Transverse colon (tissue), 4 donors: ENCODE measurements at regions not wholly inside any gene's neighbourhood (a gene's known extent, or its start where the extent isn't known, plus 50 kb on each side); places are given as distances from the start of the nearest gene placed in this dataset.

Experiments used
- DNase-seq: peaks from one replicate; pipeline ENCODE4 v3.0.0-alpha.2; 2019
- H3K27ac ChIP-seq, 4 donors: fragments of 200-600 bp; sonication (generic); 2 replicates each; pipeline ENCODE4 v1.5.1; 2016 to 2018; ENCODE audit warnings: inconsistent platforms in 4 of 4
- H3K27me3 ChIP-seq: fragments of 200-600 bp; sonication (generic); 2 replicates; pipeline ENCODE4 v1.5.1; 2017; ENCODE audit warnings: inconsistent platforms
- H3K36me3 ChIP-seq, 4 donors: fragments of 200-600 bp; sonication (generic); 2 replicates each; pipeline ENCODE4 v1.5.1; 2017 to 2019; ENCODE audit warnings: inconsistent platforms in 4 of 4
- H3K4me1 ChIP-seq, 4 donors: fragments of 200-600 bp; sonication (generic); 2 replicates each; pipeline ENCODE4 v1.5.1; 2017 to 2020; ENCODE audit warnings: inconsistent platforms in 4 of 4
- H3K4me3 ChIP-seq, 4 donors: fragments of 200-600 bp; sonication (generic); 1 replicate in 1 of 4; 2 replicates in 3 of 4; pipeline versions ENCODE4 v1.5.1 to v1.6.1; 2017 to 2019; ENCODE audit warnings: inconsistent platforms in 4 of 4
- H3K9me3 ChIP-seq, 2 donors: fragments of 200-600 bp; sonication (generic); 2 replicates each; pipeline ENCODE4 v1.5.1; 2017 to 2019; ENCODE audit warnings: inconsistent platforms in 2 of 2
- CTCF ChIP-seq, 5 experiments: fragments of 200-600 bp in 3 of 5; fragments of 450-650 bp in 2 of 5; sonication (generic) in 3 of 5; IDR thresholded peaks; 1 replicate in 2 of 5; 2 replicates in 3 of 5; pipeline ENCODE4 v1.5.1; 2016 to 2017; ENCODE audit warnings: antibody characterized with exemption in 5 of 5, inconsistent platforms in 3 of 5, mild to moderate bottlenecking in 2 of 5, moderate library complexity in 1 of 5
- EP300 ChIP-seq: sonication (generic); formaldehyde crosslinking; IDR thresholded peaks from one replicate; pipeline ENCODE4 v1.6.1; 2017; ENCODE audit warnings: antibody characterized with exemption, low read depth
- POLR2A ChIP-seq: fragments of 450-650 bp; IDR thresholded peaks from one replicate; pipeline ENCODE4 v1.6.1; 2016; ENCODE audit warnings: antibody characterized with exemption, mild to moderate bottlenecking, moderate library complexity
- POLR2AphosphoS5 ChIP-seq, 3 donors: sonication (generic); formaldehyde crosslinking; IDR thresholded peaks; one replicate each; pipeline ENCODE4 v1.6.1; 2016; ENCODE audit warnings: antibody characterized with exemption in 3 of 3
- WGBS, 2 donors: methylation state at CpG; one replicate each; pipeline ENCODE4 v1.1.5; 2018; ENCODE audit warnings: low coverage in 1 of 2; 5-methylcytosine and 5-hydroxymethylcytosine counted together
- in situ Hi-C, 4 donors: fragments of 200-750 bp; cut with MboI; loops; one replicate each; pipeline versions ENCODE4 v1.15.0 to v1.15.1; 2017; ENCODE audit warnings: low sequenced_read_pairs in 3 of 4, low pct_ligation_motif_present in 1 of 4, low pct_unique_long_range_greater_than_20kb in 1 of 4
- intact Hi-C: fragments of 100-400 bp; cut with DNase I; formaldehyde crosslinking; loops from one replicate; pipeline ENCODE4 v1.15.1; 2023; ENCODE audit warnings: low total_unique reads

- Histone ChIP-seq H3K27ac (no peak overlapping the region), H3K27me3 (no peaks in the 10 kb centered on the region), H3K4me3 (no peak overlapping the region), H3K9me3 (no peaks in the 10 kb centered on the region), H3K4me1 (no peaks in the 10 kb centered on the region), H3K36me3 (no peaks in the 10 kb centered on the region)
- intact Hi-C loops (no loop called here), in situ Hi-C loops (no loop called here)
- no peak for DNase-seq
- TF ChIP-seq POLR2A (no peak), POLR2AphosphoS5 (IDR thresholded peaks at IDR 0.05) (no peak), EP300 (no peak), CTCF (IDR thresholded peaks at IDR 0.05) (no peak)
- 72% methylated on average over 3 of the region's 3 CpGs; no CpG with 5 or more reads in 1 of the 2 donors for WGBS, 2 donors
These were observed 625.8 kb upstream of the ALCAM start for GRCh38 chr3:104740874-104741379.

- intact Hi-C loops (no loop called here), in situ Hi-C loops (no loop called here)
- 64 to 75% methylated on average over 2 of the region's 2 CpGs for WGBS, 2 donors
- TF ChIP-seq CTCF (IDR thresholded peaks at IDR 0.05) = no peak
- no peak for TF ChIP-seq EP300
- TF ChIP-seq POLR2AphosphoS5 (IDR thresholded peaks at IDR 0.05) = no peak
- no peak for TF ChIP-seq POLR2A
- no peak for DNase-seq
- no peaks in the 10 kb centered on the region for H3K9me3 ChIP-seq
- H3K4me3 ChIP-seq = no peak overlapping the region
- no peaks in the 10 kb centered on the region for H3K4me1 ChIP-seq
- no peak overlapping the region for H3K27ac ChIP-seq
- no peaks in the 10 kb centered on the region for H3K27me3 ChIP-seq
- no peaks in the 10 kb centered on the region for H3K36me3 ChIP-seq
These were observed 624.7 kb upstream of the ALCAM start for GRCh38 chr3:104742044-104742443.

- 61 to 80% methylated on average over 3 of the region's 3 CpGs for WGBS, 2 donors
- Histone ChIP-seq H3K9me3 (no peaks in the 10 kb centered on the region), H3K27ac (no peak overlapping the region), H3K4me3 (no peak overlapping the region), H3K4me1 (no peaks in the 10 kb centered on the region), H3K36me3 (no peaks in the 10 kb centered on the region), H3K27me3 (no peaks in the 10 kb centered on the region)
- DNase-seq = no peak
- in situ Hi-C loops (no loop called here), intact Hi-C loops (no loop called here)
- TF ChIP-seq CTCF (IDR thresholded peaks at IDR 0.05) (no peak), POLR2AphosphoS5 (IDR thresholded peaks at IDR 0.05) (no peak), EP300 (no peak)
These were observed 621.4 kb upstream of the ALCAM start for GRCh38 chr3:104745313-104745712.

- intact Hi-C loops = no loop called here
- TF ChIP-seq EP300 (no peak), POLR2A (no peak)
- H3K27me3 ChIP-seq = no peaks in the 10 kb centered on the region
These were observed 620.7 kb upstream of the ALCAM start for GRCh38 chr3:104746056-104746455.

GRCh38 chr3:104750581-104750980, 616.1 kb upstream of the ALCAM start:
- no peak for TF ChIP-seq EP300
- no peak for TF ChIP-seq POLR2A
- no peak for TF ChIP-seq POLR2AphosphoS5 (IDR thresholded peaks at IDR 0.05)
- no peak for TF ChIP-seq CTCF (IDR thresholded peaks at IDR 0.05)
- WGBS, 2 donors = 33 to 70% methylated on average over 3 to 4 of the region's 4 CpGs
- no peaks in the 10 kb centered on the region for H3K9me3 ChIP-seq
- in situ Hi-C loops = no loop called here
- H3K27me3 ChIP-seq = no peaks in the 10 kb centered on the region
- no peak overlapping the region for H3K27ac ChIP-seq
- DNase-seq = no peak
- H3K4me1 ChIP-seq = no peaks in the 10 kb centered on the region
- no peak overlapping the region for H3K4me3 ChIP-seq
- H3K36me3 ChIP-seq = no peaks in the 10 kb centered on the region
- intact Hi-C loops = loop anchor here (5.0 kb wide), 1 partner anchor 1758 kb away; no protein-coding TSS in a partner anchor

More at GRCh38 chr3:104746056-104746455, 620.7 kb upstream of the ALCAM start:
- Histone ChIP-seq H3K36me3 (no peaks in the 10 kb centered on the region), H3K4me1 (no peaks in the 10 kb centered on the region), H3K9me3 (no peaks in the 10 kb centered on the region), H3K27ac (no peak overlapping the region), H3K4me3 (no peak overlapping the region)
- in situ Hi-C loops = no loop called here
- no peak for DNase-seq
